Adipose tissue (tissue), 3 donors: ENCODE measurements at regions not wholly inside any gene's neighbourhood (a gene's known extent, or its start where the extent isn't known, plus 50 kb on each side); places are given as distances from the start of the nearest gene placed in this dataset.

ENCODE experiments used
- H3K27ac ChIP-seq: one replicate; pipeline ENCODE4 v1.5.1; 2013; ENCODE audit warnings: low read depth, low read length
- WGBS, 3 donors: extraction: QIAGEN DNeasy Blood & Tissue Kit; methylation state at CpG; one replicate each; pipeline ENCODE4 v1.1.7; 2013; 5-methylcytosine and 5-hydroxymethylcytosine counted together
- donor health status: healthy with polysubstance abuse.
- donor health status: Bipolar disorder and iron deficiency.
- donor health status: healthy.

- H3K27ac ChIP-seq = no peak overlapping the region
- WGBS, 3 donors = 94 to 97% (median 95%) methylated on average over 14 of the region's 14 CpGs
Observed at GRCh38 chr6:15073883-15074465, 171.9 kb upstream of the JARID2 start.

DNA sequence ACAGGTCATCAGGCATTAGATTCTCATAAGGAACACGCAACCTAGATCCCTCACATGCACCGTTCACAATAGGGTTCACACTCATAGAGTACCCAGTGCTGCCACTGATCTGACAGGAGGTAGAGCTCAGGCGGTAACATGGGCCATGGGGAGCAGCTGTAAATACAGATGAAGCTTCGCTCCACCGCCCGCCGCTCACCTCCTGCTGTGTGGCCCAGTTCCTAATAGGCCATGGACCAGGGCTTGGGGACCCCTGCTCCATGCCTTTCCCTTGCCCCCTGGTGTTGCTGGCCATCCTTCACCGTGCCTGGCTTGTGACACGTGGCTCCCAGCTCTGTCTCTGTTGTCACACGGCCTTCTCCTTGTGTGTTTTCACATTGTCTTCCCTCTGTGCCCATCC lies 171.1 kb upstream of the JARID2 start:
- WGBS, 3 donors = 92 to 98% (median 96%) methylated on average over 10 of the region's 10 CpGs
- no peak overlapping the region for H3K27ac ChIP-seq

- 63 to 80% (median 77%) methylated on average over 4 of the region's 4 CpGs for WGBS, 3 donors
- H3K27ac ChIP-seq = no peak overlapping the region
Observed at GRCh38 chr6:15076565-15076964, 169.3 kb upstream of the JARID2 start.

DNA sequence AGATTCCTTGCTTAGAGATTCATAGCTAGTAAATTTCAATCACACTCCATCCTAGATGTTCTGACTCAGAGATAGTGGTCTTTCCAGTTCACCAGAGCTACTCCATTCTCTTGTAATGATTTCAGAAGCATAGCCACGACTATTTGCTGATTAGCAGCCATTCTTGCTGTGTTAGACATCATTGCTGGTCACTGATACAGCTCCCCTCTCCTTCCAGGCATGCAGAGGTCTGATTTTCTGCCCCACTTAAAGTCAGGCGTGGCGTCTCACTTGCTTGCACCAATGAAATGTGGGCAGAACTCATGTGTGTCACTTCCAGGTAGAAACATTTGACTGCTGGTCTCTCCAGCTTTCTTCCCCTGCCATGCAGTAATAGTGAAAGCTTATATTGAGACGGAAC lies 168.9 kb upstream of the JARID2 start:
- H3K27ac ChIP-seq = no peak overlapping the region

GRCh38 chr6:15077961-15078360 lies 167.9 kb upstream of the JARID2 start:
- 72 to 86% (median 79%) methylated on average over 5 of the region's 5 CpGs for whole genome bisulfite sequencing, 3 donors
- no peak overlapping the region for H3K27ac ChIP-seq

More for the DNA sequence above, 168.9 kb upstream of the JARID2 start:
- 75 to 88% (median 87%) methylated on average over 4 of the region's 4 CpGs for WGBS, 3 donors

DNA sequence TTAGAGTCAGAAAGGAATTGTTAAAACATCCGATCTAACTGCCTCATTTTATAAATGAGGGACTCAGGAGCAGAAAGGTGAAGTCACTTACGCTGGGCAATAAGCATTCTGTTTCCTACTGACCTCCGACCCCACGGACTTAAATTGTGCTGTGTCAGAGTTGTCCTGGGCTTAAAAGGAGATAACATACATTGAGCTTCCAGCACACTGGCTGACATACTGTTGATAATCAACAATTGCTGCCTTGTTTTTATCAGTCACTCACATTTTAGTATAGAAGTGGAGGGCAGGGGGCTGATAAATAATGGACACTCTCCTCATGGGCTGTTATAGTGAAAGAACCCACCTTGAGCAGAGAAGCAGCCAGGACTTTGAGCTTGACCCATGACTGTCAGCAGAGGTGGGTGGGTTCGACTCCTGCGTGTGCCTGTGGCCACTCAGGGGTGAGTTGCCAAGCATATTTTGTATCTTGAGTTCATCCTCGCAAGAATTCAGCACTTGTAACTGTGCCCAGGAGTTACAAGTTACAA lies 166.5 kb upstream of the JARID2 start:
- H3K27ac ChIP-seq = no peak overlapping the region
- WGBS, 3 donors = 50 to 74% (median 66%) methylated on average over 7 of the region's 7 CpGs

- no peak overlapping the region for H3K27ac ChIP-seq
- WGBS, 3 donors = 90 to 100% (median 100%) methylated on average over 1 of the region's 1 CpG
Observed at GRCh38 chr6:15080895-15081294, 165.0 kb upstream of the JARID2 start.

GRCh38 chr6:15081447-15081846 lies 164.4 kb upstream of the JARID2 start:
- WGBS, 3 donors = 74 to 94% (median 89%) methylated on average over 2 of the region's 2 CpGs
- no peak overlapping the region for H3K27ac ChIP-seq

GRCh38 chr6:15082708-15083107 lies 163.2 kb upstream of the JARID2 start:
- 87 to 91% (median 90%) methylated on average over 8 of the region's 8 CpGs for WGBS, 3 donors
- H3K27ac ChIP-seq = no peak overlapping the region

DNA sequence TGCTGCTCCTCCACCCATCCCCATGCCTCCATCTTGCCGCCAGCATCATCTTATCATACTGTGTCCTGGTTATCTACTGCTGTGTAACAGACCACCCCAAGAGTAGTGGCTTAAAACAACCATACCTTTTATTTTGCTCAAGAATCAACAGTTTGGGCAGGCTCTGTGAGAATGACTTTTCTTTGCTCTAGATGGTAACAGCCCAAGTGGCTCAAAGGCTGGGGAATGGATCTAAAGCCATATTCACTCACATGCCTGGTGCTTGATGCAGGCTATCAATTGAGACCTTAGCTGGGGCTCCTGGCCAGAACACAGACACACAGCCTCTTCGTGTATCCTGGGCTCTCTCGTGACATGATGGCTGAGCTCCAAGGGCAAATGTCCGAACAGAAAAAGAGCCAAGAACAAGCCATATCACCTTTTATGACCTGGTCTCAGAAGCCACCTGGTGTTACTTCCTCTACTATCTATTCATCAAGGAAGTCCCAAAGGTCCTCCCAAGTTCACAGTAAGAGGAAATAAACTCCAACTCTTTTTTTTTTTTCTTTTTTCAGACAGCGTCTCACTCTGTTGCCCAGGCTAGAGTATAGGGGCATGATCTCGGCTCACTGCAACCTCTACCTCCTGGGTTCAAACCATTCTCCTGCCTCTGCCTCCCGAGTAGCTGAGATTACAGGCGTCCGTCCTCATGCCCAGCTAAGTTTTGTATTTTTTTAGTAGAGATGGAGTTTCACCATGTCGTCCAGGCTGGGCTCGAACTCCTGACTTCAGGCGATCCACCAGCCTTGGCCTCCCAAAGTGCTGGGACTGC lies 159.3 kb upstream of the JARID2 start:
- no peak overlapping the region for H3K27ac ChIP-seq
- 73 to 83% (median 78%) methylated on average over 12 of the region's 12 CpGs for WGBS, 3 donors

DNA sequence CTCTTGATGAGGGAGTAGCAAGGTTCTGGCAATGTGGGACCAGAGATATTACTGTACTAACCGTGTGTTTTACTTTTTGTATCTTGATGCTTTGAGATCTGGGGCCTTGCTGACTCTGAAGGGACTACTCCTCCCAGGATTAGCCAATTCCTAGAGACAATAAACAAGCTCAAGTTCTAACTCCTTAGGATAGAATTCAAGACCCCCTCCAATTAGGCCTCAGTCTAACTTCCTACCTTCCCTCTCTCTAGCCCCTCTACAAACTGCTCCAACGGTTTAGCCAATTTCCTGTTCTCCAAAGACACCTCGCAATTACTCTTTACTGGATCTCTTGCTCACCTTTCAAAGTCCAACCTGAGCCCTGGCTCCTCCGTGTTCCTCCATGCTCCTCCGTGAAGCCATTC lies 158.7 kb upstream of the JARID2 start:
- no peak overlapping the region for H3K27ac ChIP-seq
- WGBS, 3 donors = 82 to 88% (median 83%) methylated on average over 5 of the region's 5 CpGs

DNA sequence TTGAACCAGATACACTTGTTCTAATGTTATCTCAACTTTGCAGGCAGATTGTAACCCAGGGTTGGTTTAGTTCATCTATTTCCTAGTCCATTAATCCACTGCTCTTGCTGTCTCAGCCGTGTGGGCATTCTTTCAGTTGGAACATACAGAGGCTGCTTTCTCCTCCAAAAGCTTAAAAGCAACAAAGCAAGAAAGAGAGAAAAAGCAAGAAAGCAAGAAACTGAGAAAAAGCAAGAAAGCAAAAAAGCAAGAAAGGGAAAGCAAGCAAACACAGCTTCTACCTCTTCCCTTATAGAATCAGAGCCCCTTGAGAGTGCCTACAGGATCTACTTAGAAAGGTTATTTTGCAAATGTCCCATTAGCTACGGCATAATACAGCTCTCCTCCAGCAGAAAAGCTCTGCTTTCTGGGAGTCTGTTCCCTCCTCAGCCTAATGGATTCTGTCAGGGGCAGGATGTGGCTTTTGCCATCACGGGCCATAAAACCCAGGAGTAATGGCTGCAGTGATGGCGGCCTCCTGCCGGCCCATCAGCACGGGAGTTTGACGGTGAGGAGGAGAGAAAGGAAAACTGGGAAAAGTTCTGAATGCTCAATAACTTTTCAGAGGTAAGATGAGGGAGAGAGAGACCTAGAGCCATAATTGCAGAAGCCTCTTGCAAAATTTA lies 156.8 kb upstream of the JARID2 start:
- WGBS, 3 donors = 58 to 78% (median 69%) methylated on average over 7 of the region's 7 CpGs
- no peak overlapping the region for H3K27ac ChIP-seq

- 36 to 58% (median 46%) methylated on average over 10 of the region's 10 CpGs for WGBS, 3 donors
- no peak overlapping the region for H3K27ac ChIP-seq
Observed at GRCh38 chr6:15089569-15090144, 156.2 kb upstream of the JARID2 start.

- 40 to 44% (median 41%) methylated on average over 7 of the region's 7 CpGs for WGBS, 3 donors
- no peak overlapping the region for H3K27ac ChIP-seq
Observed at GRCh38 chr6:15090145-15090579, 155.7 kb upstream of the JARID2 start.

DNA sequence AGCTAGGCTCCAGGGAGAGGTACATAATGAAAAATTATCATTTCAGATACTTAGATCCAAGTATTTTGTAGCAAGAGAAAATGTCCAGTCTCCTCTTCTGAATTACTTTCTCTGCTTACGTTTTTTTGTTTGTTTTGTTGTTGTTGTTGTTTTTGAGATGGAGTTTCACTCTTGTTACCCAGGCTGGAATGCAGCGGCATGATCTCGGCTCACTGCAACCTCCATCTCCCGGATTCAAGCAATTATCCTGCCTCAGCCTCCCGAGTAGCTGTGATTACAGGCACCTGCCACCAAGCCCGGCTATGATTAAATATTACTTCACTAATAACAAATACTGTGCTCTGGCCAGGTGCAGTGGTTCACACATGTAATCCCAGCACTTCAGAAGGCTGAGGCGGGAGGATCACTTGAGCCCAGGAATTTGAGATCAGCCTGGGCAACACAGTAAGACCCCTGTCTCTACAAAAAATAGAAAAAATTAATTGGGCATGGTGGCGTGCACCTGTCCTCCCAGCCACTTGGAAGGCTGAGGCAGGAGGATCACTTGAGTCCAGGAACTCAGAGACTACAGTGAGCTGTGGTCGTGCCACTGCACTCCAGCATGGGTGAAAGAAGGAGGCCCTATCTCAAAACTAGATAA lies 155.0 kb upstream of the JARID2 start:
- WGBS, 3 donors = 66 to 82% (median 80%) methylated on average over 9 of the region's 9 CpGs
- no peak overlapping the region for H3K27ac ChIP-seq

GRCh38 chr6:15096894-15097837 lies 148.7 kb upstream of the JARID2 start:
- H3K27ac ChIP-seq = no peak overlapping the region
- WGBS, 3 donors = 86 to 88% (median 87%) methylated on average over 17 of the region's 17 CpGs

DNA sequence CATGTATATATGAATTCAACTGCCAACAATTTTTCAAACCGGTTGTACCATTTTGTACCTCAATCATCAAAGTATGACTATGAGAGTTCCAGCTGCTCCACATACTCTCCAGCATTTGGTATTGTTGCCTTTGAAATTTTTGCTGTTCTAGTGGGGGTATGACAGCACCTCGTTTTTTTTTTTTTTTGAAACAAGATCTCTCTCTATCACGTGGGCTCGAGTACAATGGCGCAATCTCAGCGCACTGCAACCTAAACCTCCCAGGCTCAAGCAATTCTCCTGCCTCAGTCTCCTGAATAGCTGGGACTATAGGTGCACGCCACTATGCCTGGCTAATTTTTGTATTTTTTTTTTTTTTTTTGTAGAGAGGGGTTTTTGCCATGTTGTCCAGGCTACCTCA lies 144.7 kb upstream of the JARID2 start:
- no peak overlapping the region for H3K27ac ChIP-seq
- 86 to 91% (median 89%) methylated on average over 7 of the region's 7 CpGs for WGBS, 3 donors
